ENCODE measurements at regions not wholly inside any gene's neighbourhood (a gene's known extent, or its start where the extent isn't known, plus 50 kb on each side); places are given as distances from the start of the nearest gene placed in this dataset.

DNA sequence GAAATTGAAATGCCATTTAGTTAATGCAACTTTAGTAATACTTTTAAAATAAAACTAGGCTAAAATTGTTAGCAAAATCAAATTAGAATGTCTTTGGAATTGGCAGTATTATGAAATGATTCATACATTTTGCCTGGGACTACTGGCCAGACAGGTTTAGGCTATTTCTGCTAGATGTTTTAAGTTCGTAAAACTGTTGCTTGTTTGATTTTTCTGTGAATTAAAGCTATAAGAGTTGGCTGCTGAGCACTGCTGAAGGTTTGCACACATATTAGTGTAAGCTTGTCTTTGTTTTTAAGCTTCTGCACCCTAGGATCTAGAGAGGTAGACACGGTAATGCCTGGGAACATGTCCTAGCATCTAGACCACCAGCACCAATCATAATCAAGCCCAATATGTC is 1094.6 kb upstream of the ADGRL4 start:
- CTCF ChIA-PET: no interaction called here
- H3K9me3 ChIP-seq (ENCODE audit: low read depth, low read length, poor library complexity, severe bottlenecking): peaks cover 14% of the 10 kb centered on the region
- intact Hi-C loops (cut with micrococcal nuclease; ENCODE audit: unreplicated experiment): no loop called here
- TF ChIP-seq EZH2 (IDR thresholded peaks at IDR 0.05; ENCODE audit: borderline replicate concordance, low read depth, low read length, poor library complexity, severe bottlenecking): no peak
- TF ChIP-seq, protein P1, sequence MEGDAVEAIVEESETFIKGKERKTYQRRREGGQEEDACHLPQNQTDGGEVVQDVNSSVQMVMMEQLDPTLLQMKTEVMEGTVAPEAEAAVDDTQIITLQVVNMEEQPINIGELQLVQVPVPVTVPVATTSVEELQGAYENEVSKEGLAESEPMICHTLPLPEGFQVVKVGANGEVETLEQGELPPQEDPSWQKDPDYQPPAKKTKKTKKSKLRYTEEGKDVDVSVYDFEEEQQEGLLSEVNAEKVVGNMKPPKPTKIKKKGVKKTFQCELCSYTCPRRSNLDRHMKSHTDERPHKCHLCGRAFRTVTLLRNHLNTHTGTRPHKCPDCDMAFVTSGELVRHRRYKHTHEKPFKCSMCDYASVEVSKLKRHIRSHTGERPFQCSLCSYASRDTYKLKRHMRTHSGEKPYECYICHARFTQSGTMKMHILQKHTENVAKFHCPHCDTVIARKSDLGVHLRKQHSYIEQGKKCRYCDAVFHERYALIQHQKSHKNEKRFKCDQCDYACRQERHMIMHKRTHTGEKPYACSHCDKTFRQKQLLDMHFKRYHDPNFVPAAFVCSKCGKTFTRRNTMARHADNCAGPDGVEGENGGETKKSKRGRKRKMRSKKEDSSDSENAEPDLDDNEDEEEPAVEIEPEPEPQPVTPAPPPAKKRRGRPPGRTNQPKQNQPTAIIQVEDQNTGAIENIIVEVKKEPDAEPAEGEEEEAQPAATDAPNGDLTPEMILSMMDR (conservative IDR thresholded peaks at IDR 0.05; ENCODE audit: low read depth, low read length): no peak
- H3K27me3 ChIP-seq (replicated peaks; ENCODE audit: insufficient read depth, low read depth, low read length, poor library complexity): no peaks in the 10 kb centered on the region
- no peaks in the 10 kb centered on the region for H3K36me3 ChIP-seq (ENCODE audit: insufficient read depth, low read length, poor library complexity, severe bottlenecking)
- no peak overlapping the region for H3K4me3 ChIP-seq (ENCODE audit: low read depth, low read length, poor library complexity, severe bottlenecking)
- no peaks in the 10 kb centered on the region for H3K4me1 ChIP-seq (ENCODE audit: insufficient read depth, low read length, poor library complexity, severe bottlenecking)
- no TSS peak for BruUV-seq (replicated peaks)
- DNase-seq (ENCODE audit: low spot score): no peak
- no peak overlapping the region for H3K27ac ChIP-seq (ENCODE audit: low read depth, low read length, poor library complexity, severe bottlenecking)
- POLR2A ChIA-PET (ENCODE audit: low non-redundant PET): no interaction called here

DNA sequence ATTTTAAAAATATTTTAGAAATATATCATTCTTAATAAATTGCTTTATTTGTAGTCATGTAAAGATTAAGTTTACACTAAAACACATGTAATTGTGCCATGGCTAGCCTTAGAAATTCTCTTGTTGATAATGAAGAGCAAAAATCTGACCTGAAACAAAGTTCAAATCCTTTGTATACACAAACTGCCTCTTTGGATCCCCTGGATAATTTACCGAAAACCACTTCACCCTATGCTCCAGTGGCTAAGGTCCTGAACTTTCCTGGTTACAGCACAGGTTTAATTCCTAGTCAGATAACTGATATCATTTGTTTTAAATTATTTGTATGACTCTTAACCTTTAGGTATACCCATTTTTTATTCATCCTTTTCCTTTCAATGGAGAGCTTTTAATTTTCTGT is 1093.2 kb upstream of the ADGRL4 start:
- no peaks in the 10 kb centered on the region for H3K4me1 ChIP-seq (ENCODE audit: insufficient read depth, low read length, poor library complexity, severe bottlenecking)
- no TSS peak for BruUV-seq (replicated peaks)
- POLR2A ChIA-PET (ENCODE audit: low non-redundant PET): no interaction called here
- intact Hi-C loops (cut with micrococcal nuclease; ENCODE audit: unreplicated experiment): no loop called here
- CTCF ChIA-PET: no interaction called here
- no peak overlapping the region for H3K4me3 ChIP-seq (ENCODE audit: low read depth, low read length, poor library complexity, severe bottlenecking)
- no peak for TF ChIP-seq EZH2 (IDR thresholded peaks at IDR 0.05; ENCODE audit: borderline replicate concordance, low read depth, low read length, poor library complexity, severe bottlenecking)
- TF ChIP-seq, protein P1 (conservative IDR thresholded peaks at IDR 0.05; ENCODE audit: low read depth, low read length): no peak
- no peaks in the 10 kb centered on the region for H3K36me3 ChIP-seq (ENCODE audit: insufficient read depth, low read length, poor library complexity, severe bottlenecking)
- H3K27ac ChIP-seq (ENCODE audit: low read depth, low read length, poor library complexity, severe bottlenecking): no peak overlapping the region
- peaks cover 14% of the 10 kb centered on the region for H3K9me3 ChIP-seq (ENCODE audit: low read depth, low read length, poor library complexity, severe bottlenecking)
- no peak for DNase-seq (ENCODE audit: low spot score)
- no peaks in the 10 kb centered on the region for H3K27me3 ChIP-seq (replicated peaks; ENCODE audit: insufficient read depth, low read depth, low read length, poor library complexity)

DNA sequence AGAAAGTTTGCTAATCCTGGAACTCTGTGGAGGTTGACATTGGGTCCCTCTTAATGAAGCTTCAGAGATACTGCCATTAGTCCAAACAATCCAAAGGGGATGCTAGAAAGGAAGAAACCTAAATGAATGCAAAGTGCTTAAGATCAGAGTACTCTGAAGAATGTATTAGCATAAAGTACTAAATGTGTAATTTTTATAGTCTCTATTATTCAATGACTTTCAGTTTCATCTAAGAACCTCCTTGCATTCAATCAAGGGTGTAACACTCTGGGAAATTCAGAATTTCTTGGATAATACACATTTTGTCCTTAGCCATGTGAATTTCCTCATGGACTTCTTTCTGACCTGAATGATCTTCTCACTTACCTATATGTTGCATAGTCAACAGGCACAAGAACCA is 1078.5 kb upstream of the ADGRL4 start:
- intact Hi-C loops (cut with micrococcal nuclease; ENCODE audit: unreplicated experiment): no loop called here
- no peaks in the 10 kb centered on the region for H3K4me1 ChIP-seq (ENCODE audit: insufficient read depth, low read length, poor library complexity, severe bottlenecking)
- no peak overlapping the region for H3K4me3 ChIP-seq (ENCODE audit: low read depth, low read length, poor library complexity, severe bottlenecking)
- H3K27me3 ChIP-seq (replicated peaks; ENCODE audit: insufficient read depth, low read depth, low read length, poor library complexity): no peaks in the 10 kb centered on the region
- BruUV-seq (replicated peaks): no TSS peak
- ChIA-PET CTCF (no interaction called here), POLR2A (ENCODE audit: low non-redundant PET) (interaction anchor here (0.6 kb wide), 1 partner anchor 1179 kb away, joined by 5 read pairs; no protein-coding TSS in a partner anchor)
- TF ChIP-seq, protein P1 (conservative IDR thresholded peaks at IDR 0.05; ENCODE audit: low read depth, low read length): no peak
- TF ChIP-seq EZH2 (IDR thresholded peaks at IDR 0.05; ENCODE audit: borderline replicate concordance, low read depth, low read length, poor library complexity, severe bottlenecking): no peak
- H3K36me3 ChIP-seq (ENCODE audit: insufficient read depth, low read length, poor library complexity, severe bottlenecking): no peaks in the 10 kb centered on the region
- no peaks in the 10 kb centered on the region for H3K9me3 ChIP-seq (ENCODE audit: low read depth, low read length, poor library complexity, severe bottlenecking)
- no peak overlapping the region for H3K27ac ChIP-seq (ENCODE audit: low read depth, low read length, poor library complexity, severe bottlenecking)
- no peak for DNase-seq (ENCODE audit: low spot score)

Data from A673 (cell line).